Brain pericyte (primary cell): ENCODE measurements at regions not wholly inside any gene's neighbourhood (a gene's known extent, or its start where the extent isn't known, plus 50 kb on each side); places are given as distances from the start of the nearest gene placed in this dataset.

Source experiments
- DNase-seq: peaks from one replicate; pipeline ENCODE4 v3.0.0-alpha.2; 2012; ENCODE audit warnings: low read depth, low spot score

GRCh38 chr2:187934692-187935091 lies 357.0 kb upstream of the GULP1 start:
- no peak for DNase-seq

- DNase-seq, result no peak
These were observed 356.5 kb upstream of the GULP1 start for GRCh38 chr2:187935126-187935525.

- no peak for DNase-seq
These were observed 355.4 kb upstream of the GULP1 start for GRCh38 chr2:187936228-187936627.

GRCh38 chr2:187939180-187939579 lies 352.5 kb upstream of the GULP1 start:
- DNase-seq, result no peak

- no peak for DNase-seq
These were observed 348.8 kb upstream of the GULP1 start for GRCh38 chr2:187942876-187943275.

GRCh38 chr2:187943772-187944369 lies 347.8 kb upstream of the GULP1 start:
- DNase-seq, result no peak

- DNase-seq, result no peak
These were observed 341.8 kb upstream of the GULP1 start for GRCh38 chr2:187949859-187950258.

- DNase-seq, result no peak
These were observed 340.0 kb upstream of the GULP1 start for GRCh38 chr2:187951470-187952218.

GRCh38 chr2:187956906-187957534 lies 334.7 kb upstream of the GULP1 start:
- DNase-seq, result no peak

GRCh38 chr2:187959821-187960220 lies 331.9 kb upstream of the GULP1 start:
- no peak for DNase-seq

- DNase-seq, result no peak
These were observed 329.1 kb upstream of the GULP1 start for GRCh38 chr2:187962538-187962937.

GRCh38 chr2:187964746-187965145 lies 326.9 kb upstream of the GULP1 start:
- DNase-seq, result no peak

GRCh38 chr2:187966924-187967323 lies 324.8 kb upstream of the GULP1 start:
- no peak for DNase-seq

- no peak for DNase-seq
These were observed 319.8 kb upstream of the GULP1 start for GRCh38 chr2:187971893-187972292.

- DNase-seq, result no peak
These were observed 315.3 kb upstream of the GULP1 start for GRCh38 chr2:187976259-187976985.

- no peak for DNase-seq
These were observed 314.7 kb upstream of the GULP1 start for GRCh38 chr2:187976986-187977333.

GRCh38 chr2:187978356-187978755 lies 313.3 kb upstream of the GULP1 start:
- DNase-seq, result no peak

GRCh38 chr2:187982668-187983067 lies 309.0 kb upstream of the GULP1 start:
- peak; percentile 24 for DNase-seq

- no peak for DNase-seq
These were observed 306.5 kb upstream of the GULP1 start for GRCh38 chr2:187985195-187985594.

GRCh38 chr2:187985923-187986322 lies 305.8 kb upstream of the GULP1 start:
- no peak for DNase-seq

GRCh38 chr2:187986390-187987105 lies 305.1 kb upstream of the GULP1 start:
- DNase-seq, result no peak

GRCh38 chr2:187988348-187988747 lies 303.3 kb upstream of the GULP1 start:
- no peak for DNase-seq
